OCI-LY7 (cell line): ENCODE measurements at regions not wholly inside any gene's neighbourhood (a gene's known extent, or its start where the extent isn't known, plus 50 kb on each side); places are given as distances from the start of the nearest gene placed in this dataset.

ENCODE experiments used
- BruUV-seq: library from RNA; stranded (reverse); fragments of 400-500 nt; replicated peaks from 2 replicates; lab custom pipeline; 2021; lab: Mats Ljungman, UMichigan
- CTCF ChIA-PET: fragments of 300-600 bp; sonication (Branson Sonifier 250); formaldehyde crosslinking; loops from one replicate; lab custom pipeline; 2022; ENCODE audit warnings: antibody characterized with exemption; ENCODE audit not compliant: unreplicated experiment; lab: Charles Lee
- POLR2A ChIA-PET: fragments of 300-600 bp; sonication (Branson Sonifier 250); formaldehyde crosslinking; loops from one replicate; lab custom pipeline; 2022; ENCODE audit warnings: antibody characterized with exemption; lab: Charles Lee
- DNase-seq: peaks from one replicate; pipeline ENCODE4 v3.0.0-alpha.2; 2015; ENCODE audit warnings: low spot score
- H2AFZ ChIP-seq: fragments of 200-600 bp; sonication (generic), shearing (Covaris generic); 2 replicates; pipeline ENCODE4 v1.6.1; 2014; ENCODE audit warnings: mild to moderate bottlenecking, antibody characterized with exemption, low read length, moderate library complexity
- H3K27ac ChIP-seq: fragments of 200-600 bp; sonication (generic); 2 replicates; pipeline ENCODE4 v1.5.1; 2014; ENCODE audit warnings: mixed run types, low read depth, mild to moderate bottlenecking, moderate library complexity, low read length, inconsistent platforms; ENCODE audit not compliant: poor library complexity, severe bottlenecking
- H3K36me3 ChIP-seq: fragments of 200-600 bp; sonication (generic); 2 replicates; pipeline ENCODE4 v1.6.1; 2014; ENCODE audit warnings: mild to moderate bottlenecking, antibody characterized with exemption, low read length, moderate library complexity, mixed read lengths; ENCODE audit not compliant: insufficient read depth
- H3K4me1 ChIP-seq: fragments of 200-600 bp; sonication (generic); 2 replicates; pipeline ENCODE4 v1.5.1; 2014; ENCODE audit warnings: mild to moderate bottlenecking, low read length; ENCODE audit not compliant: insufficient read depth, poor library complexity, severe bottlenecking
- H3K4me2 ChIP-seq: fragments of 200-600 bp; sonication (generic); 2 replicates; pipeline ENCODE4 v1.6.1; 2014; ENCODE audit warnings: mild to moderate bottlenecking, low read length
- H3K4me3 ChIP-seq: fragments of 200-600 bp; sonication (generic); 2 replicates; pipeline ENCODE4 v1.5.1; 2014; ENCODE audit warnings: mild to moderate bottlenecking, low read depth, low read length; ENCODE audit not compliant: poor library complexity, severe bottlenecking
- H3K79me2 ChIP-seq: fragments of 200-600 bp; sonication (generic); 2 replicates; pipeline ENCODE4 v1.6.1; 2016; ENCODE audit warnings: low read depth, mild to moderate bottlenecking, low read length, moderate library complexity, mixed read lengths; ENCODE audit not compliant: insufficient read depth
- H3K9me2 ChIP-seq: fragments of 200-600 bp; sonication (generic); 2 replicates; pipeline ENCODE4 v1.6.1; 2016; ENCODE audit warnings: mild to moderate bottlenecking, low read length, mixed read lengths; ENCODE audit not compliant: insufficient read depth
- H3K9me3 ChIP-seq: fragments of 200-600 bp; sonication (generic); 2 replicates; pipeline ENCODE4 v1.6.1; 2014; ENCODE audit warnings: mild to moderate bottlenecking, mixed run types, low read length, mixed read lengths
- H4K20me1 ChIP-seq: fragments of 200-600 bp; sonication (generic); 2 replicates; pipeline ENCODE4 v1.6.1; 2014; ENCODE audit warnings: mild to moderate bottlenecking, antibody characterized with exemption, low read length, moderate library complexity, mixed read lengths; ENCODE audit not compliant: insufficient read depth
- EZH2phosphoT487 ChIP-seq: fragments of 200-600 bp; sonication (generic); IDR thresholded peaks from 2 replicates; pipeline ENCODE4 v1.6.1; 2018; ENCODE audit warnings: low read depth, borderline replicate concordance, mild to moderate bottlenecking, mixed run types, antibody characterized with exemption, low read length, moderate library complexity, mixed read lengths
- intact Hi-C: fragments of 100-400 bp; cut with micrococcal nuclease; formaldehyde crosslinking; loops from one replicate; pipeline ENCODE4 v1.10.0; 2022; ENCODE audit not compliant: unreplicated experiment
- TF ChIP-seq, protein P1 (sequence below): fragments of 200-600 bp; sonication (generic); conservative IDR thresholded peaks from 2 replicates; pipeline ENCODE4 v1.5.1; 2014; ENCODE audit warnings: mild to moderate bottlenecking, antibody characterized with exemption, low read length, moderate library complexity, mixed read lengths

GRCh38 chr5:2217219-2217618 lies 334.5 kb upstream of the IRX4 start:
- Histone ChIP-seq H3K4me1 (no peaks in the 10 kb centered on the region), H3K4me2 (no peak overlapping the region), H2AFZ (no peak overlapping the region), H3K9me2 (no peaks in the 10 kb centered on the region), H3K79me2 (no peaks in the 10 kb centered on the region), H3K36me3 (no peaks in the 10 kb centered on the region), H4K20me1 (no peaks in the 10 kb centered on the region), H3K27ac (no peak overlapping the region), H3K9me3 (no peaks in the 10 kb centered on the region), H3K4me3 (no peak overlapping the region)
- POLR2A ChIA-PET: no interaction called here
- no TSS peak for BruUV-seq
- CTCF ChIA-PET: no interaction called here
- DNase-seq: no peak
- intact Hi-C loops: no loop called here
- TF ChIP-seq, protein P1, sequence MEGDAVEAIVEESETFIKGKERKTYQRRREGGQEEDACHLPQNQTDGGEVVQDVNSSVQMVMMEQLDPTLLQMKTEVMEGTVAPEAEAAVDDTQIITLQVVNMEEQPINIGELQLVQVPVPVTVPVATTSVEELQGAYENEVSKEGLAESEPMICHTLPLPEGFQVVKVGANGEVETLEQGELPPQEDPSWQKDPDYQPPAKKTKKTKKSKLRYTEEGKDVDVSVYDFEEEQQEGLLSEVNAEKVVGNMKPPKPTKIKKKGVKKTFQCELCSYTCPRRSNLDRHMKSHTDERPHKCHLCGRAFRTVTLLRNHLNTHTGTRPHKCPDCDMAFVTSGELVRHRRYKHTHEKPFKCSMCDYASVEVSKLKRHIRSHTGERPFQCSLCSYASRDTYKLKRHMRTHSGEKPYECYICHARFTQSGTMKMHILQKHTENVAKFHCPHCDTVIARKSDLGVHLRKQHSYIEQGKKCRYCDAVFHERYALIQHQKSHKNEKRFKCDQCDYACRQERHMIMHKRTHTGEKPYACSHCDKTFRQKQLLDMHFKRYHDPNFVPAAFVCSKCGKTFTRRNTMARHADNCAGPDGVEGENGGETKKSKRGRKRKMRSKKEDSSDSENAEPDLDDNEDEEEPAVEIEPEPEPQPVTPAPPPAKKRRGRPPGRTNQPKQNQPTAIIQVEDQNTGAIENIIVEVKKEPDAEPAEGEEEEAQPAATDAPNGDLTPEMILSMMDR: no peak
- TF ChIP-seq EZH2phosphoT487: no peak

DNA sequence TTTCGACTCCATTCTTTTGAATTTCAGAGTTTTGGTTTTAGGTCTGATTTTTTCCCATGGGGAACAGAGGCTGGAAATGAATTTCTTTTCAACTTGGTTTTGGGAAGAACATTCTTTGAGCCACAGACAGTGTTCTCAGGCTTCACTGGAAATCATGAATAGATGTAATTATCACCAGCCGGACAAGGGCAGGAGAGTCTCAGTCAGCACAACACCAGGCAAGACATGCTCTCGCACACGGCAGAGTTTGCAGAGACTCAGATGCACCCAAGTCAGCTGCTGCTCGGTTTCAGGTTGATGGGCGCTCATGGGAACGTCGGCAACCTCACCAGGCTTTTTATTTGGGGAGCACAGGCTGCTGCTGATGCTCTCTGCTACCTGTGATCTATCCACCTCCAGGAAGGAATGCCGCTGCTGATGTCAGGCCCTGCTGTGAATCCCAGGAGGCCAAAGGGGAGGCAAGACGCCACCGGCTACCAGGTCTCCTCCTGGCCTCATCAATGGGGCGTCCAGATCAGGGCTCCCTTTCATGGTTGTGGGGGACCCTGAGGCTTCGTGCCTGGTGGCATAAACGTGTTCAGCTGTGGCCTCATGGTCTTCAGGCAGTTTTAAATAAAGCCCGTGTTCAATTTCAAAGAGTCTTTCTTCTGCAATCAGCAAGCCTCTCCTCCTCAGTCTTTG lies 332.3 kb upstream of the IRX4 start:
- Histone ChIP-seq H3K4me3 (no peak overlapping the region), H3K9me3 (no peaks in the 10 kb centered on the region), H3K4me2 (no peak overlapping the region), H3K27ac (no peak overlapping the region), H3K79me2 (no peaks in the 10 kb centered on the region), H4K20me1 (no peaks in the 10 kb centered on the region), H3K9me2 (no peaks in the 10 kb centered on the region), H2AFZ (no peak overlapping the region), H3K4me1 (no peaks in the 10 kb centered on the region), H3K36me3 (no peaks in the 10 kb centered on the region)
- no TSS peak for BruUV-seq
- no peak for DNase-seq
- no peak for TF ChIP-seq EZH2phosphoT487
- TF ChIP-seq, protein P1: no peak
- intact Hi-C loops: no loop called here
- ChIA-PET CTCF (no interaction called here), POLR2A (no interaction called here)

- intact Hi-C loops: no loop called here
- CTCF ChIA-PET: interaction anchor here (0.5 kb wide), 1 partner anchor 1296 kb away, joined by 3 read pairs; no protein-coding TSS in a partner anchor
- BruUV-seq: no TSS peak
These were observed 330.5 kb upstream of the IRX4 start for GRCh38 chr5:2213121-2213730.

More at GRCh38 chr5:2213121-2213730, 330.5 kb upstream of the IRX4 start:
- no peaks in the 10 kb centered on the region for H3K79me2 ChIP-seq
- TF ChIP-seq, protein P1: no peak
- no peak for TF ChIP-seq EZH2phosphoT487
- H3K4me3 ChIP-seq: no peak overlapping the region
- H3K4me2 ChIP-seq: no peak overlapping the region
- H3K9me2 ChIP-seq: no peaks in the 10 kb centered on the region
- DNase-seq: no peak
- no peak overlapping the region for H3K27ac ChIP-seq
- POLR2A ChIA-PET: no interaction called here
- H3K4me1 ChIP-seq: no peaks in the 10 kb centered on the region
- no peaks in the 10 kb centered on the region for H3K36me3 ChIP-seq
- no peaks in the 10 kb centered on the region for H4K20me1 ChIP-seq
- no peak overlapping the region for H2AFZ ChIP-seq
- H3K9me3 ChIP-seq: no peaks in the 10 kb centered on the region
